Adrenal gland (tissue), 9 donors: ENCODE measurements at regions not wholly inside any gene's neighbourhood (a gene's known extent, or its start where the extent isn't known, plus 50 kb on each side); places are given as distances from the start of the nearest gene placed in this dataset.

Source experiments
- DNase-seq, 7 donors: peaks; one replicate each; pipeline ENCODE4 v3.0.0-alpha.2; 2019 to 2020
- H3K27ac ChIP-seq, 5 donors: fragments of 200-600 bp; sonication (generic) in 4 of 5; 1 replicate in 3 of 5; 2 replicates in 2 of 5; pipeline versions ENCODE4 v1.5.1 to v1.8.0; 2016 to 2020; ENCODE audit warnings: mild to moderate bottlenecking in 1 of 5
- H3K27me3 ChIP-seq: fragments of 200-600 bp; 2 replicates; pipeline ENCODE4 v1.8.0; 2021
- H3K36me3 ChIP-seq, 2 donors: fragments of 200-600 bp; replicated peaks in 1 of 2; 1 replicate in 1 of 2; 2 replicates in 1 of 2; pipeline versions ENCODE4 v1.5.1 to v1.8.0; 2018 to 2022
- H3K4me1 ChIP-seq, 2 donors: fragments of 200-600 bp; replicated peaks in 1 of 2; 1 replicate in 1 of 2; 2 replicates in 1 of 2; pipeline versions ENCODE4 v1.5.1 to v1.8.0; 2018 to 2021
- H3K4me3 ChIP-seq, 4 donors: fragments of 200-600 bp; sonication (generic) in 3 of 4; one replicate each; pipeline ENCODE4 v1.5.1; 2016 to 2018
- H3K9me3 ChIP-seq, 3 donors: fragments of 200-600 bp; sonication (generic) in 1 of 3; replicated peaks in 1 of 3; 1 replicate in 2 of 3; 2 replicates in 1 of 3; pipeline versions ENCODE4 v1.5.1 to v1.8.0; 2016 to 2021
- CTCF ChIP-seq, 6 experiments: fragments of 450-650 bp in 4 of 6; fragments of 200-600 bp in 2 of 6; sonication (generic) in 1 of 6; IDR thresholded peaks; 1 replicate in 5 of 6; 2 replicates in 1 of 6; pipeline versions ENCODE4 v1.5.1 to v1.8.0; 2016 to 2021; ENCODE audit warnings: antibody characterized with exemption in 6 of 6, mild to moderate bottlenecking in 2 of 6, moderate library complexity in 1 of 6
- POLR2A ChIP-seq, 2 donors: fragments of 450-650 bp; IDR thresholded peaks; one replicate each; pipeline ENCODE4 v1.6.1; 2017; ENCODE audit warnings: antibody characterized with exemption in 2 of 2, mild to moderate bottlenecking in 2 of 2, moderate library complexity in 1 of 2
- WGBS, 4 donors: extraction: QIAGEN DNeasy Blood & Tissue Kit in 2 of 4; methylation state at CpG; one replicate each; pipeline versions ENCODE4 v1.1.5 to v1.1.7; 2013 to 2017; 5-methylcytosine and 5-hydroxymethylcytosine counted together
- intact Hi-C, 2 donors: fragments of 100-400 bp; cut with DNase I; formaldehyde crosslinking; loops; one replicate each; pipeline versions ENCODE4 v1.14.1 to v1.15.0; 2022 to 2023
- donor health status: healthy with polysubstance abuse.
- donor health status: Bipolar disorder and iron deficiency.
- donor health status: DM: yes; HTN: yes; CAD: no.
- donor health status: DM: no; HTN: no; CAD: no.
- donor health status: DM: no; HTN: no; CAD: no.

- no peak for DNase-seq
- 65 to 75% (median 68%) methylated on average over 2 of the region's 2 CpGs for WGBS, 4 donors
- H3K27me3 ChIP-seq = no peaks in the 10 kb centered on the region
- no peak overlapping the region for H3K4me3 ChIP-seq
- peaks cover 11 to 21% of the 10 kb centered on the region in 2 donors for H3K4me1 ChIP-seq
- no peaks in the 10 kb centered on the region for H3K36me3 ChIP-seq
- intact Hi-C loops = no loop called here
- H3K9me3 ChIP-seq = no peaks in the 10 kb centered on the region
- TF ChIP-seq POLR2A (IDR thresholded peaks at IDR 0.05) = no peak
- TF ChIP-seq CTCF (IDR thresholded peaks at IDR 0.05) = no peak
- H3K27ac ChIP-seq = peak overlapping the region in 1 of 5 donors; percentile 66
Measured at GRCh38 chr12:93185369-93185741, 192.4 kb upstream of the NUDT4 start.

- no peak overlapping the region for H3K27ac ChIP-seq
- H3K36me3 ChIP-seq = no peaks in the 10 kb centered on the region
- H3K27me3 ChIP-seq = no peaks in the 10 kb centered on the region
- DNase-seq = peak in 1 of 7 donors; percentile 15
- WGBS, 4 donors = 83 to 97% (median 91%) methylated on average over 2 of the region's 2 CpGs
- H3K4me3 ChIP-seq = no peak overlapping the region
- no peaks in the 10 kb centered on the region for H3K9me3 ChIP-seq
- intact Hi-C loops = no loop called here
- peaks cover 11 to 23% of the 10 kb centered on the region in 2 donors for H3K4me1 ChIP-seq
- TF ChIP-seq CTCF (IDR thresholded peaks at IDR 0.05) (no peak), POLR2A (IDR thresholded peaks at IDR 0.05) (no peak)
Measured at GRCh38 chr12:93186131-93186530, 191.6 kb upstream of the NUDT4 start.

GRCh38 chr12:93186621-93187020 lies 191.1 kb upstream of the NUDT4 start:
- 87 to 100% (median 96%) methylated on average over 2 of the region's 2 CpGs for WGBS, 4 donors
- TF ChIP-seq CTCF (IDR thresholded peaks at IDR 0.05) (no peak), POLR2A (IDR thresholded peaks at IDR 0.05) (no peak)
- Histone ChIP-seq H3K9me3 (no peaks in the 10 kb centered on the region), H3K4me3 (no peak overlapping the region), H3K27ac (no peak overlapping the region), H3K4me1 (peaks cover 15 to 26% of the 10 kb centered on the region in 2 donors), H3K27me3 (no peaks in the 10 kb centered on the region), H3K36me3 (no peaks in the 10 kb centered on the region)
- intact Hi-C loops = no loop called here
- DNase-seq = no peak

- intact Hi-C loops = no loop called here
- H3K4me1 ChIP-seq = peaks cover 12% of the 10 kb centered on the region in 2 donors
- 18 to 31% (median 19%) methylated on average over 2 of the region's 2 CpGs for WGBS, 4 donors
- no peaks in the 10 kb centered on the region for H3K27me3 ChIP-seq
- no peak for DNase-seq
- peak overlapping the region in 1 of 5 donors; percentile 38 for H3K27ac ChIP-seq
- H3K36me3 ChIP-seq = no peaks in the 10 kb centered on the region
- peaks cover 0 to 5% (median 0%) of the 10 kb centered on the region in 3 donors for H3K9me3 ChIP-seq
- H3K4me3 ChIP-seq = no peak overlapping the region
- TF ChIP-seq POLR2A (IDR thresholded peaks at IDR 0.05) = no peak
- TF ChIP-seq CTCF (IDR thresholded peaks at IDR 0.05) = no peak
Measured at GRCh38 chr12:93191423-93191822, 186.3 kb upstream of the NUDT4 start.
